Left kidney (tissue), 1 donor: ENCODE measurements at regions not wholly inside any gene's neighbourhood (a gene's known extent, or its start where the extent isn't known, plus 50 kb on each side); places are given as distances from the start of the nearest gene placed in this dataset.

Experiments used
- DNase-seq: peaks from one replicate; pipeline ENCODE4 v3.0.0-alpha.2; 2013

- DNase-seq, result no peak
These were observed 55.5 kb downstream of the INHBB start for GRCh38 chr2:120401275-120402066.

GRCh38 chr2:120402067-120402433 is 56.1 kb downstream of the INHBB start:
- no peak for DNase-seq

GRCh38 chr2:120402508-120402907 is 56.6 kb downstream of the INHBB start:
- no peak for DNase-seq

GRCh38 chr2:120403261-120403660 is 57.3 kb downstream of the INHBB start:
- DNase-seq, result no peak

- DNase-seq, result no peak
These were observed 57.7 kb downstream of the INHBB start for GRCh38 chr2:120403676-120404075.

- no peak for DNase-seq
These were observed 58.3 kb downstream of the INHBB start for GRCh38 chr2:120404274-120404673.

- no peak for DNase-seq
These were observed 59.2 kb downstream of the INHBB start for GRCh38 chr2:120404941-120405758.

- no peak for DNase-seq
These were observed 59.8 kb downstream of the INHBB start for GRCh38 chr2:120405759-120406099.

GRCh38 chr2:120406566-120406965 is 60.6 kb downstream of the INHBB start:
- DNase-seq, result no peak

- no peak for DNase-seq
These were observed 64.6 kb downstream of the INHBB start for GRCh38 chr2:120410487-120410886.

- DNase-seq, result no peak
These were observed 69.1 kb downstream of the INHBB start for GRCh38 chr2:120415060-120415459.

- no peak for DNase-seq
These were observed 70.0 kb downstream of the INHBB start for GRCh38 chr2:120415728-120416509.

GRCh38 chr2:120418174-120418787 is 72.3 kb downstream of the INHBB start:
- DNase-seq, result no peak

GRCh38 chr2:120419073-120419472 is 73.1 kb downstream of the INHBB start:
- peak; percentile 27 for DNase-seq

GRCh38 chr2:120419955-120420354 is 74.0 kb downstream of the INHBB start:
- no peak for DNase-seq

- DNase-seq, result no peak
These were observed 75.3 kb downstream of the INHBB start for GRCh38 chr2:120421126-120421829.

- DNase-seq, result no peak
These were observed 75.9 kb downstream of the INHBB start for GRCh38 chr2:120421830-120422175.

GRCh38 chr2:120422465-120423160 is 76.7 kb downstream of the INHBB start:
- no peak for DNase-seq

GRCh38 chr2:120423167-120423943 is 77.4 kb downstream of the INHBB start:
- no peak for DNase-seq

GRCh38 chr2:120424274-120424796 is 78.4 kb downstream of the INHBB start:
- DNase-seq, result no peak
